C4-2B (cell line): ENCODE measurements at regions not wholly inside any gene's neighbourhood (a gene's known extent, or its start where the extent isn't known, plus 50 kb on each side); places are given as distances from the start of the nearest gene placed in this dataset.

ENCODE experiments used
- H3K27ac ChIP-seq: fragments of 450-650 bp; 2 replicates; pipeline ENCODE4 v1.5.1; 2017
- CTCF ChIP-seq: fragments of 450-650 bp; conservative IDR thresholded peaks from 2 replicates; pipeline ENCODE4 v1.5.1; 2017; ENCODE audit warnings: mild to moderate bottlenecking
- ZFX ChIP-seq: fragments of 450-650 bp; IDR thresholded peaks from 2 replicates; pipeline ENCODE4 v1.6.1; 2017

GRCh38 chr6:21648475-21649050 lies 55.0 kb downstream of the SOX4 start:
- TF ChIP-seq ZFX, result no peak
- TF ChIP-seq CTCF, result no peak
- H3K27ac ChIP-seq, result no peak overlapping the region

GRCh38 chr6:21653323-21653722 lies 59.8 kb downstream of the SOX4 start:
- TF ChIP-seq ZFX (no peak), CTCF (no peak)
- no peak overlapping the region for H3K27ac ChIP-seq

GRCh38 chr6:21653905-21654304 lies 60.4 kb downstream of the SOX4 start:
- H3K27ac ChIP-seq, result no peak overlapping the region

GRCh38 chr6:21654361-21654760 lies 60.8 kb downstream of the SOX4 start:
- no peak for TF ChIP-seq ZFX
- H3K27ac ChIP-seq, result no peak overlapping the region

More at GRCh38 chr6:21653905-21654304, 60.4 kb downstream of the SOX4 start:
- no peak for TF ChIP-seq CTCF
- no peak for TF ChIP-seq ZFX

GRCh38 chr6:21663966-21664313 lies 70.4 kb downstream of the SOX4 start:
- H3K27ac ChIP-seq, result no peak overlapping the region
- TF ChIP-seq CTCF, result no peak
- no peak for TF ChIP-seq ZFX

- TF ChIP-seq ZFX, result no peak
- no peak for TF ChIP-seq CTCF
- no peak overlapping the region for H3K27ac ChIP-seq
Observed at GRCh38 chr6:21664314-21665109, 71.0 kb downstream of the SOX4 start.

- no peak overlapping the region for H3K27ac ChIP-seq
- TF ChIP-seq CTCF (no peak), ZFX (no peak)
Observed at GRCh38 chr6:21665110-21665391, 71.5 kb downstream of the SOX4 start.
